ENCODE measurements at regions not wholly inside any gene's neighbourhood (a gene's known extent, or its start where the extent isn't known, plus 50 kb on each side); places are given as distances from the start of the nearest gene placed in this dataset.

DNA sequence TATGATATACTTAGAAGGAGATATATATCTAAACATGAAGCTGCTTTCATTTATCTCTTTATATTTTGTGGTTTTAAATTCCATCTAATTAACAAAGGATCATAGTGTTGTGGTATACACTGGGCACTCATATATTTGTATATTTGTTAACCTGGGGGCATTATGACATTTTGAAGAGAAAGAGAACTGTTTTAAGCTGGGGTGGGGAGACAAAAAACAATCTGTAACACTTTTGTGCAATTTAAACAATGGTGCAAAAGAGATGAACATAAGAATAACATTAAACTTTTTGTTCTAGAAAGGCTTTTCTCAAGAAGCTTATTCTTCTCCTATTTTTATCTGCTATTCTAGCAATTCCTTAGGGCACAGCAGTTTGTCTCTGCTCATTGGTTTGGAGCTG is 842.0 kb upstream of the CDH2 start:
- TF ChIP-seq GATA2 (IDR thresholded peaks at IDR 0.05; ENCODE audit: low read depth, low read length) (no peak), GATA3 (IDR thresholded peaks at IDR 0.05; ENCODE audit: low read depth, low read length) (no peak)

All from SH-SY5Y (cell line).